ENCODE measurements at regions not wholly inside any gene's neighbourhood (a gene's known extent, or its start where the extent isn't known, plus 50 kb on each side); places are given as distances from the start of the nearest gene placed in this dataset.

- TF ChIP-seq CTCF (IDR thresholded peaks at IDR 0.05) (no peak), POLR2A (IDR thresholded peaks at IDR 0.05) (no peak)
Observed at GRCh38 chr3:18279226-18279737, 145.9 kb downstream of the SATB1 start.
